GM23338 (cell line): ENCODE measurements at regions not wholly inside any gene's neighbourhood (a gene's known extent, or its start where the extent isn't known, plus 50 kb on each side); places are given as distances from the start of the nearest gene placed in this dataset.

ENCODE experiments used
- ATAC-seq: fragments of 200-7000 bp; cut with Tn5 transposase; 3 replicates; pipeline ENCODE4 v1.9.1; 2020
- DNase-seq: peaks from one replicate; pipeline ENCODE4 v3.0.0-alpha.2; 2015; ENCODE audit warnings: low spot score
- H2AFZ ChIP-seq: fragments of 200-600 bp; sonication (generic); 2 replicates; pipeline ENCODE4 v1.8.0; 2016; ENCODE audit warnings: antibody characterized with exemption, mild to moderate bottlenecking, moderate library complexity
- H3F3A ChIP-seq: fragments of 200-600 bp; sonication (generic); replicated peaks from 2 replicates; pipeline ENCODE4 v1.8.0; 2017; ENCODE audit warnings: antibody characterized with exemption, mixed run types, low read depth
- H3K27ac ChIP-seq: fragments of 200-600 bp; sonication (generic); 2 replicates; pipeline ENCODE4 v1.6.1; 2016; ENCODE audit warnings: low read depth
- H3K27me3 ChIP-seq: fragments of 200-600 bp; sonication (generic); 2 replicates; pipeline ENCODE4 v1.8.0; 2016; ENCODE audit warnings: mild to moderate bottlenecking, mixed run types, moderate library complexity; ENCODE audit not compliant: insufficient read depth
- H3K36me3 ChIP-seq: fragments of 200-600 bp; sonication (generic); 2 replicates; pipeline ENCODE4 v1.8.0; 2016; ENCODE audit warnings: mild to moderate bottlenecking; ENCODE audit not compliant: insufficient read depth
- H3K4me1 ChIP-seq: fragments of 200-600 bp; sonication (generic); 2 replicates; pipeline ENCODE4 v1.8.0; 2016; ENCODE audit warnings: mild to moderate bottlenecking, moderate library complexity; ENCODE audit not compliant: insufficient read depth
- H3K4me2 ChIP-seq: fragments of 200-600 bp; sonication (generic); 2 replicates; pipeline ENCODE4 v1.7.1; 2017; ENCODE audit warnings: mixed run types
- H3K4me3 ChIP-seq: fragments of 200-600 bp; sonication (generic); 2 replicates; pipeline ENCODE4 v1.6.1; 2016; ENCODE audit warnings: mixed run types
- H3K79me2 ChIP-seq: fragments of 200-600 bp; sonication (generic); replicated peaks from 2 replicates; pipeline ENCODE4 v1.8.0; 2017; ENCODE audit warnings: mild to moderate bottlenecking; ENCODE audit not compliant: insufficient read depth
- H3K9me2 ChIP-seq: fragments of 200-600 bp; sonication (generic); 2 replicates; pipeline ENCODE4 v1.8.0; 2017; ENCODE audit not compliant: insufficient read depth
- H4K20me1 ChIP-seq: fragments of 200-600 bp; sonication (generic); replicated peaks from 2 replicates; pipeline ENCODE4 v1.8.0; 2017; ENCODE audit warnings: mild to moderate bottlenecking; ENCODE audit not compliant: insufficient read depth
- H3K27ac Mint-ChIP-seq: 2 replicates; pipeline ENCODE4 v1.8.0; 2020; ENCODE audit warnings: inconsistent platforms, mild to moderate bottlenecking, moderate library complexity, mixed read lengths
- H3K27me3 Mint-ChIP-seq: 3 replicates; pipeline ENCODE4 v1.8.0; 2022; ENCODE audit warnings: low read depth, mild to moderate bottlenecking, moderate library complexity, mixed read lengths, inconsistent platforms; ENCODE audit not compliant: insufficient read depth, poor library complexity
- H3K36me3 Mint-ChIP-seq: 3 replicates; pipeline ENCODE4 v1.8.0; 2021; ENCODE audit warnings: low read depth, mild to moderate bottlenecking, inconsistent platforms, moderate library complexity, mixed read lengths
- H3K4me1 Mint-ChIP-seq: 3 replicates; pipeline ENCODE4 v1.8.0; 2020; ENCODE audit warnings: mild to moderate bottlenecking, inconsistent platforms, mixed read lengths
- H3K4me3 Mint-ChIP-seq: 3 replicates; pipeline ENCODE4 v1.8.0; 2021; ENCODE audit warnings: moderate library complexity, mild to moderate bottlenecking, inconsistent platforms, mixed read lengths
- H3K9me3 Mint-ChIP-seq: 3 replicates; pipeline ENCODE4 v1.8.0; 2020; ENCODE audit warnings: moderate library complexity, mild to moderate bottlenecking, inconsistent platforms, mixed read lengths
- CREB1 ChIP-seq: fragments of 250-450 bp; sonication (Bioruptor Pico); IDR thresholded peaks from 2 replicates; pipeline ENCODE4 v1.5.0; 2020; ENCODE audit warnings: low read depth, mild to moderate bottlenecking, moderate library complexity
- CTCF ChIP-seq, 2 experiments: fragments of 200-600 bp in 1 of 2; sonication (generic) in 1 of 2; conservative IDR thresholded peaks; 2 replicates each; pipeline versions ENCODE4 v1.5.1 to v1.6.1; 2016 to 2017; ENCODE audit warnings: antibody characterized with exemption in 2 of 2, low read depth in 2 of 2, mild to moderate bottlenecking in 2 of 2, moderate library complexity in 1 of 2
- ETS1 ChIP-seq: IDR thresholded peaks from 2 replicates; pipeline ENCODE4 v1.6.1; 2016; ENCODE audit warnings: antibody characterized with exemption
- EZH2 ChIP-seq: fragments of 200-600 bp; sonication (generic); IDR thresholded peaks from one replicate; pipeline ENCODE4 v1.8.0; 2017; ENCODE audit warnings: antibody characterized with exemption, mild to moderate bottlenecking, low read depth; ENCODE audit not compliant: unreplicated experiment
- EZH2phosphoT487 ChIP-seq: fragments of 200-600 bp; sonication (generic); IDR thresholded peaks from one replicate; pipeline ENCODE4 v1.8.1; 2018; ENCODE audit warnings: antibody characterized with exemption; ENCODE audit not compliant: unreplicated experiment
- JUNB ChIP-seq: IDR thresholded peaks from one replicate; pipeline ENCODE4 v1.6.1; 2016; ENCODE audit warnings: antibody characterized with exemption; ENCODE audit not compliant: unreplicated experiment
- NANOG ChIP-seq: IDR thresholded peaks from 2 replicates; pipeline ENCODE4 v1.6.1; 2016; ENCODE audit warnings: antibody characterized with exemption, borderline replicate concordance
- STAT1 ChIP-seq: IDR thresholded peaks from one replicate; pipeline ENCODE4 v1.6.1; 2016; ENCODE audit warnings: antibody characterized with exemption; ENCODE audit not compliant: unreplicated experiment
- ZNF114 ChIP-seq: fragments of 250-450 bp; sonication (Bioruptor Pico); IDR thresholded peaks from 2 replicates; pipeline ENCODE4 v1.5.0; 2020; ENCODE audit warnings: mild to moderate bottlenecking, moderate library complexity
- ZNF331 ChIP-seq: fragments of 250-450 bp; sonication (Bioruptor Pico); IDR thresholded peaks from 2 replicates; pipeline ENCODE4 v1.5.0; 2020; ENCODE audit warnings: low read depth, mild to moderate bottlenecking, moderate library complexity
- ZNF462 ChIP-seq: fragments of 250-450 bp; sonication (Bioruptor Pico); IDR thresholded peaks from 2 replicates; pipeline ENCODE4 v1.5.0; 2020; ENCODE audit warnings: mild to moderate bottlenecking, moderate library complexity

- no peaks in the 10 kb centered on the region for H3K27me3 ChIP-seq
- H2AFZ ChIP-seq: no peak overlapping the region
- Mint-ChIP-seq H3K9me3 (no peaks in the 10 kb centered on the region; the same call in 2 of the 3 replicates), H3K36me3 (no peaks in the 10 kb centered on the region), H3K4me1 (no peaks in the 10 kb centered on the region), H3K27me3 (peaks cover 2% of the 10 kb centered on the region), H3K27ac (no peak overlapping the region), H3K4me3 (no peak overlapping the region)
- no peak overlapping the region for H3K4me2 ChIP-seq
- no peak for DNase-seq
- H3K27ac ChIP-seq: no peak overlapping the region
- no peaks in the 10 kb centered on the region for H3F3A ChIP-seq
- H3K4me3 ChIP-seq: no peak overlapping the region
- H3K4me1 ChIP-seq: no peaks in the 10 kb centered on the region
- H4K20me1 ChIP-seq: no peaks in the 10 kb centered on the region
- TF ChIP-seq ZNF331 (CRISPR knock-in tag) (no peak), NANOG (no peak)
- no peaks in the 10 kb centered on the region for H3K36me3 ChIP-seq
- no peaks in the 10 kb centered on the region for H3K9me2 ChIP-seq
- H3K79me2 ChIP-seq: no peaks in the 10 kb centered on the region
- ATAC-seq: no peak
These were observed 66.1 kb upstream of the ZPBP start for GRCh38 chr7:50159154-50159553.

GRCh38 chr7:50156706-50157105, 63.7 kb upstream of the ZPBP start:
- H3K27me3 ChIP-seq: no peaks in the 10 kb centered on the region
- no peaks in the 10 kb centered on the region for H4K20me1 ChIP-seq
- H2AFZ ChIP-seq: no peak overlapping the region
- H3K27me3 Mint-ChIP-seq: peaks cover 2% of the 10 kb centered on the region
- ATAC-seq: no peak
- no peaks in the 10 kb centered on the region for H3K9me2 ChIP-seq
- H3F3A ChIP-seq: no peaks in the 10 kb centered on the region
- DNase-seq: no peak
- no peak overlapping the region for H3K27ac ChIP-seq
- H3K27ac Mint-ChIP-seq: no peak overlapping the region
- no peaks in the 10 kb centered on the region for H3K4me1 Mint-ChIP-seq
- H3K36me3 ChIP-seq: no peaks in the 10 kb centered on the region
- no peaks in the 10 kb centered on the region for H3K36me3 Mint-ChIP-seq
- H3K79me2 ChIP-seq: no peaks in the 10 kb centered on the region
- H3K4me3 ChIP-seq: no peak overlapping the region
- H3K4me3 Mint-ChIP-seq: no peak overlapping the region
- H3K4me1 ChIP-seq: no peaks in the 10 kb centered on the region
- no peaks in the 10 kb centered on the region; the same call in 2 of the 3 replicates for H3K9me3 Mint-ChIP-seq
- H3K4me2 ChIP-seq: no peak overlapping the region
- TF ChIP-seq ZNF114 (CRISPR knock-in tag) (no peak), NANOG (no peak), EZH2phosphoT487 (no peak), ETS1 (no peak), CREB1 (CRISPR knock-in tag) (no peak), CTCF (conservative IDR thresholded peaks at IDR 0.05; ENCODE audit: low read depth in 2 of 2) (no peak), ZNF462 (CRISPR knock-in tag) (no peak), EZH2 (no peak), JUNB (no peak), ZNF331 (CRISPR knock-in tag) (no peak), STAT1 (no peak)
